Tibial artery (tissue), 4 donors: ENCODE measurements at regions not wholly inside any gene's neighbourhood (a gene's known extent, or its start where the extent isn't known, plus 50 kb on each side); places are given as distances from the start of the nearest gene placed in this dataset.
"Not testable (repeated sequence)": the region's sequence is repeated elsewhere in the genome, so short reads cannot be mapped to it uniquely, and the experiment has no call there.

Experiments used
- DNase-seq, 2 donors: peaks; one replicate each; pipeline ENCODE4 v3.0.0-alpha.2; 2019
- H3K27ac ChIP-seq, 2 donors: fragments of 200-600 bp; sonication (generic) in 1 of 2; 1 replicate in 1 of 2; 2 replicates in 1 of 2; pipeline ENCODE4 v1.5.1; 2018 to 2019; ENCODE audit warnings: mild to moderate bottlenecking in 1 of 2
- H3K27me3 ChIP-seq, 2 donors: fragments of 200-600 bp; sonication (generic) in 1 of 2; one replicate each; pipeline versions ENCODE4 v1.5.1 to v1.6.0; 2016 to 2019
- H3K36me3 ChIP-seq, 3 donors: fragments of 200-600 bp; sonication (generic) in 2 of 3; one replicate each; pipeline ENCODE4 v1.5.1; 2016 to 2019; ENCODE audit warnings: mild to moderate bottlenecking in 2 of 3
- H3K4me1 ChIP-seq, 4 donors: fragments of 200-600 bp; sonication (generic) in 2 of 4; 1 replicate in 3 of 4; 2 replicates in 1 of 4; pipeline ENCODE4 v1.5.1; 2016 to 2019
- H3K4me3 ChIP-seq, 2 donors: fragments of 200-600 bp; sonication (generic) in 1 of 2; 1 replicate in 1 of 2; 2 replicates in 1 of 2; pipeline ENCODE4 v1.5.1; 2018 to 2019; ENCODE audit warnings: mild to moderate bottlenecking in 2 of 2
- H3K9me3 ChIP-seq, 3 donors: fragments of 200-600 bp; sonication (generic) in 1 of 3; one replicate each; pipeline ENCODE4 v1.5.1; 2016 to 2019
- CTCF ChIP-seq, 2 experiments: fragments of 200-600 bp in 1 of 2; fragments of 450-650 bp in 1 of 2; IDR thresholded peaks; one replicate each; pipeline ENCODE4 v1.5.1; 2017 to 2019; ENCODE audit warnings: antibody characterized with exemption in 2 of 2, mild to moderate bottlenecking in 1 of 2, moderate library complexity in 1 of 2
- intact Hi-C: fragments of 100-400 bp; cut with DNase I; formaldehyde crosslinking; loops from one replicate; pipeline ENCODE4 v1.15.0; 2023; ENCODE audit warnings: low total_unique reads

- intact Hi-C loops, result no loop called here
- TF ChIP-seq CTCF (IDR thresholded peaks at IDR 0.05), result no peak
- Histone ChIP-seq H3K4me3 (no peak overlapping the region), H3K4me1 (no peaks in the 10 kb centered on the region), H3K9me3 (peaks cover 0 to 13% (median 0%) of the 10 kb centered on the region in 3 donors), H3K36me3 (no peaks in the 10 kb centered on the region), H3K27me3 (no peaks in the 10 kb centered on the region), H3K27ac (no peak overlapping the region)
- no peak for DNase-seq
Observed at GRCh38 chr10:52583336-52583735, 189.2 kb downstream of the MBL2 start.

- H3K27me3 ChIP-seq, result no peaks in the 10 kb centered on the region
- H3K36me3 ChIP-seq, result no peaks in the 10 kb centered on the region
- H3K4me1 ChIP-seq, result no peaks in the 10 kb centered on the region
- H3K27ac ChIP-seq, result no peak overlapping the region
- peaks cover 0 to 13% (median 0%) of the 10 kb centered on the region in 3 donors for H3K9me3 ChIP-seq
- intact Hi-C loops, result no loop called here
- no peak for DNase-seq
- no peak overlapping the region for H3K4me3 ChIP-seq
- no peak for TF ChIP-seq CTCF (IDR thresholded peaks at IDR 0.05)
Observed at GRCh38 chr10:52586710-52587109, 185.9 kb downstream of the MBL2 start.

GRCh38 chr10:52597189-52597863, 175.3 kb downstream of the MBL2 start:
- Histone ChIP-seq H3K36me3 (no peaks in the 10 kb centered on the region), H3K4me3 (no peak overlapping the region), H3K9me3 (no peaks in the 10 kb centered on the region), H3K27me3 (no peaks in the 10 kb centered on the region), H3K4me1 (no peaks in the 10 kb centered on the region), H3K27ac (no peak overlapping the region)
- DNase-seq, result no peak
- no peak for TF ChIP-seq CTCF (IDR thresholded peaks at IDR 0.05)
- intact Hi-C loops, result no loop called here

GRCh38 chr10:52598936-52599335, 173.6 kb downstream of the MBL2 start:
- Histone ChIP-seq H3K4me3 (no peak overlapping the region), H3K9me3 (no peaks in the 10 kb centered on the region), H3K27me3 (no peaks in the 10 kb centered on the region), H3K4me1 (no peaks in the 10 kb centered on the region), H3K36me3 (no peaks in the 10 kb centered on the region), H3K27ac (no peak overlapping the region)
- DNase-seq, result no peak
- intact Hi-C loops, result no loop called here
- TF ChIP-seq CTCF (IDR thresholded peaks at IDR 0.05), result no peak

GRCh38 chr10:52599551-52600200, 172.9 kb downstream of the MBL2 start:
- Histone ChIP-seq H3K4me1 (no peaks in the 10 kb centered on the region), H3K36me3 (no peaks in the 10 kb centered on the region), H3K4me3 (no peak overlapping the region), H3K27me3 (no peaks in the 10 kb centered on the region), H3K27ac (no peak overlapping the region), H3K9me3 (no peaks in the 10 kb centered on the region)
- no peak for TF ChIP-seq CTCF (IDR thresholded peaks at IDR 0.05)
- no peak for DNase-seq
- intact Hi-C loops, result no loop called here

- H3K36me3 ChIP-seq, H3K27me3 ChIP-seq, intact Hi-C loops, H3K4me3 ChIP-seq, DNase-seq, H3K4me1 ChIP-seq, H3K9me3 ChIP-seq, H3K27ac ChIP-seq: not testable (repeated sequence)
Observed at GRCh38 chr10:52604131-52604530, 168.5 kb downstream of the MBL2 start.
